ENCODE measurements at regions not wholly inside any gene's neighbourhood (a gene's known extent, or its start where the extent isn't known, plus 50 kb on each side); places are given as distances from the start of the nearest gene placed in this dataset.
"Not testable (repeated sequence)": the region's sequence is repeated elsewhere in the genome, so short reads cannot be mapped to it uniquely, and the experiment has no call there.

GRCh38 chr6:146937316-146937715 is 266.9 kb upstream of the STXBP5 start:
- DNase-seq (ENCODE audit: low spot score) = no peak

GRCh38 chr6:146938266-146938665 is 266.0 kb upstream of the STXBP5 start:
- no peak for DNase-seq (ENCODE audit: low spot score)

GRCh38 chr6:146939456-146939855 is 264.8 kb upstream of the STXBP5 start:
- DNase-seq (ENCODE audit: low spot score) = not testable (repeated sequence)

- DNase-seq (ENCODE audit: low spot score) = no peak
These were observed 260.6 kb upstream of the STXBP5 start for GRCh38 chr6:146943664-146944063.

- no peak for DNase-seq (ENCODE audit: low spot score)
These were observed 260.1 kb upstream of the STXBP5 start for GRCh38 chr6:146944077-146944476.

GRCh38 chr6:146944809-146945208 is 259.4 kb upstream of the STXBP5 start:
- DNase-seq (ENCODE audit: low spot score) = no peak

- no peak for DNase-seq (ENCODE audit: low spot score)
These were observed 257.7 kb upstream of the STXBP5 start for GRCh38 chr6:146946559-146946958.

GRCh38 chr6:146948790-146949342 is 255.4 kb upstream of the STXBP5 start:
- DNase-seq (ENCODE audit: low spot score) = no peak

- DNase-seq (ENCODE audit: low spot score) = no peak
These were observed 254.8 kb upstream of the STXBP5 start for GRCh38 chr6:146949425-146949824.

GRCh38 chr6:146950351-146950835 is 253.8 kb upstream of the STXBP5 start:
- DNase-seq (ENCODE audit: low spot score) = no peak

- DNase-seq (ENCODE audit: low spot score) = no peak
These were observed 248.6 kb upstream of the STXBP5 start for GRCh38 chr6:146955570-146955969.

GRCh38 chr6:146957181-146958093 is 246.8 kb upstream of the STXBP5 start:
- no peak for DNase-seq (ENCODE audit: low spot score)

- no peak for DNase-seq (ENCODE audit: low spot score)
These were observed 242.4 kb upstream of the STXBP5 start for GRCh38 chr6:146961831-146962230.

- no peak for DNase-seq (ENCODE audit: low spot score)
These were observed 241.9 kb upstream of the STXBP5 start for GRCh38 chr6:146962329-146962728.

GRCh38 chr6:146965110-146965689 is 239.0 kb upstream of the STXBP5 start:
- DNase-seq (ENCODE audit: low spot score) = no peak

GRCh38 chr6:146968041-146968760 is 236.0 kb upstream of the STXBP5 start:
- DNase-seq (ENCODE audit: low spot score) = no peak

- DNase-seq (ENCODE audit: low spot score) = no peak
These were observed 231.7 kb upstream of the STXBP5 start for GRCh38 chr6:146972546-146972945.

- DNase-seq (ENCODE audit: low spot score) = no peak
These were observed 229.9 kb upstream of the STXBP5 start for GRCh38 chr6:146974351-146974750.

GRCh38 chr6:146975093-146975492 is 229.1 kb upstream of the STXBP5 start:
- DNase-seq (ENCODE audit: low spot score) = no peak

- DNase-seq (ENCODE audit: low spot score) = no peak
These were observed 223.3 kb upstream of the STXBP5 start for GRCh38 chr6:146980900-146981329.

GRCh38 chr6:146981981-146982380 is 222.2 kb upstream of the STXBP5 start:
- no peak for DNase-seq (ENCODE audit: low spot score)

- no peak for DNase-seq (ENCODE audit: low spot score)
These were observed 219.8 kb upstream of the STXBP5 start for GRCh38 chr6:146984251-146984924.
